ENCODE measurements at regions not wholly inside any gene's neighbourhood (a gene's known extent, or its start where the extent isn't known, plus 50 kb on each side); places are given as distances from the start of the nearest gene placed in this dataset.

DNA sequence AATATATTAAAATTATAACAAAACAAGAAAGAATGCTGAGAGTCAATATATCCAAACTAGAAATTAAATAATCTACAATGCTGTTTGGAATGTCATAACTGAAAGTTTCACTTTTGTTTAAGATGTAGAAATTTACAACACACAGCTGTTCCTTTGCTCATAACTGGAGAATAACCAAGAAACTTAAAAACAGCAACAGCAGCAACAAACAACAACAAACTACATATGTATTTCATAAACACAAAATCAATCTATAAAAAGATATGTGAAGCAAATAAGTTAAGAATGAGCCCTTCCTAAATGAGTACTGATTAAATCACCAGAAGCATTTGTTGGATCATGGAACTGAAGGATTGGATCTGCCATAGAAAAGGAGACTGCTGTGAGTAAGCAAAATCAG, 456.5 kb upstream of the ZNF804A start:
- TF ChIP-seq RAD21 (IDR thresholded peaks at IDR 0.05; ENCODE audit: low read depth) (no peak), YY1 (IDR thresholded peaks at IDR 0.05; ENCODE audit: low read depth) (no peak), EP300 (IDR thresholded peaks at IDR 0.05; ENCODE audit: borderline replicate concordance) (no peak), FOXM1 (IDR thresholded peaks at IDR 0.05; ENCODE audit: borderline replicate concordance, low read depth) (no peak), CREB1 (IDR thresholded peaks at IDR 0.05; ENCODE audit: low read depth) (no peak), ZBTB7A (IDR thresholded peaks at IDR 0.05; ENCODE audit: low read depth) (no peak)
- TF ChIP-seq, protein P1, sequence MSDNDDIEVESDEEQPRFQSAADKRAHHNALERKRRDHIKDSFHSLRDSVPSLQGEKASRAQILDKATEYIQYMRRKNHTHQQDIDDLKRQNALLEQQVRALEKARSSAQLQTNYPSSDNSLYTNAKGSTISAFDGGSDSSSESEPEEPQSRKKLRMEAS (IDR thresholded peaks at IDR 0.05), result no peak
- TF ChIP-seq, protein P2, sequence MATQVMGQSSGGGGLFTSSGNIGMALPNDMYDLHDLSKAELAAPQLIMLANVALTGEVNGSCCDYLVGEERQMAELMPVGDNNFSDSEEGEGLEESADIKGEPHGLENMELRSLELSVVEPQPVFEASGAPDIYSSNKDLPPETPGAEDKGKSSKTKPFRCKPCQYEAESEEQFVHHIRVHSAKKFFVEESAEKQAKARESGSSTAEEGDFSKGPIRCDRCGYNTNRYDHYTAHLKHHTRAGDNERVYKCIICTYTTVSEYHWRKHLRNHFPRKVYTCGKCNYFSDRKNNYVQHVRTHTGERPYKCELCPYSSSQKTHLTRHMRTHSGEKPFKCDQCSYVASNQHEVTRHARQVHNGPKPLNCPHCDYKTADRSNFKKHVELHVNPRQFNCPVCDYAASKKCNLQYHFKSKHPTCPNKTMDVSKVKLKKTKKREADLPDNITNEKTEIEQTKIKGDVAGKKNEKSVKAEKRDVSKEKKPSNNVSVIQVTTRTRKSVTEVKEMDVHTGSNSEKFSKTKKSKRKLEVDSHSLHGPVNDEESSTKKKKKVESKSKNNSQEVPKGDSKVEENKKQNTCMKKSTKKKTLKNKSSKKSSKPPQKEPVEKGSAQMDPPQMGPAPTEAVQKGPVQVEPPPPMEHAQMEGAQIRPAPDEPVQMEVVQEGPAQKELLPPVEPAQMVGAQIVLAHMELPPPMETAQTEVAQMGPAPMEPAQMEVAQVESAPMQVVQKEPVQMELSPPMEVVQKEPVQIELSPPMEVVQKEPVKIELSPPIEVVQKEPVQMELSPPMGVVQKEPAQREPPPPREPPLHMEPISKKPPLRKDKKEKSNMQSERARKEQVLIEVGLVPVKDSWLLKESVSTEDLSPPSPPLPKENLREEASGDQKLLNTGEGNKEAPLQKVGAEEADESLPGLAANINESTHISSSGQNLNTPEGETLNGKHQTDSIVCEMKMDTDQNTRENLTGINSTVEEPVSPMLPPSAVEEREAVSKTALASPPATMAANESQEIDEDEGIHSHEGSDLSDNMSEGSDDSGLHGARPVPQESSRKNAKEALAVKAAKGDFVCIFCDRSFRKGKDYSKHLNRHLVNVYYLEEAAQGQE (IDR thresholded peaks at IDR 0.05; ENCODE audit: low read depth), result no peak
